ENCODE measurements at regions not wholly inside any gene's neighbourhood (a gene's known extent, or its start where the extent isn't known, plus 50 kb on each side); places are given as distances from the start of the nearest gene placed in this dataset.

GRCh38 chr18:21162786-21163185 is 51.2 kb upstream of the ROCK1 start:
- no peak for DNase-seq

DNA sequence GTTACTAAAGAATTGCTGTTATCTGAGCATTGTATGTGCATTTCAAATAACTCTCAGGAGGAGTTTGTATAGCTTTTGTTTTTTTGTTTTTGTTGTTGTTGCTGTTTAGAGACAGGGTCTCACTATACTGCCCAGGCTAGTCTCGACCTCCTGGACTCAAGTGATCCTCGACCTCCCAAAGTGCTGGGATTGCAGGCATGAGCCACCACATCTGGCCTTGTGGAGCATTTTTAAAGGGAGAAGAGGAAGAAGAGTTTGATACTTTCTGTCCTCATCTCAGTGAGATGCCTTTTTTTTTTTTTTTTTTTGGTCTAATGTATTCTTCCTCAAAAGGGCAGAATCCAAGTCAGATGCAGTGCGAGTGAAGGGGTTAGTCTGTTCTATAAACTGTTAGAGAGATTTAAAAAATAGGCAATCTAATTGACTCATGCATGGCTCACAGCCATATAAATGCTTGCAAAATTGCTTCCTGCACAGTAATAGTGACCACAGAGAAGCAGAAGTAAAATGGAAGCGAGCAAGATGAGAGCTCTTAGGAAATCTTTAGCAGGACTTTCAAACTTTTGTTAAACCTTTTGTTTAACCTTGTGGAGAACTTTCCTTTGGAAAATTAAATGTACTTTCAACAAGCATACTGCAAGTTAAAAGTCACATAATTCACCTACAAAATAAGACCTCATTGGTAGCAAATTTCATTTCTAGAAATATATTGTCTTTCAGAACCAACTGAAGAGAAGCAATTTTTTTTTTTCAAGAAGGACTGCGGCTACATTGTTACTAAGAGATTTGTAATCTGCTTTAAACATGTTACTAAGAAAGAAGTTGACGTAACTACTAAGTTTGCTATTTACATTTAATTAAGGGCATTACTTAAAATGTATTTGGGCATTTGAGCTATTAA is 52.3 kb upstream of the ROCK1 start:
- peak; percentile 63 for DNase-seq

DNA sequence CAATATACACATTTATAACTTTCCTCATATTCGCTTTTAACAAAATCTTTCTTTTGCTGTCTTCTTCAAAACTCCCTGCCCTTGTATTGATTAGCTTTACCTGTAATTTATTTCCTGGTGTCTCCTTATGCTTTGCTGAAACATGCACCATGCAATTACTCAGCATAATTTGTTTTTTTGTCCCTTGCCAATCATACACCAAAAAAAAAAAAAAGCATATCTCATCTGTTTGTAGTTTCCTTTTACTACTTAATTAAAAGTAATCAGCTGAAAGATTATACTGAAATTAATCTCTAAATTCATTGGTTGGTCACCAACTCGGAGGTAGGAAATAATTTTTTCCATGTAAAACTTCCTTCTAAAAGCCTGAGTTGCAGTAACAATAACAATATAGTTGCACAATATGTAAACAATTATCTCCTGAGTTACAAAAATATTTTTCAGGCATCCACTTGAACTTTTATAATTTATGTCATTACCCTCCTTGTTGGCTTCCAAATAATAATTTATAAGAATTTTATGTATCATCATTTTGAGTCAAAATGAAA is 53.0 kb upstream of the ROCK1 start:
- DNase-seq: no peak

GRCh38 chr18:21167641-21168377 is 56.2 kb upstream of the ROCK1 start:
- DNase-seq: no peak

- no peak for DNase-seq
These were observed 57.3 kb upstream of the ROCK1 start for GRCh38 chr18:21168880-21169279.

DNA sequence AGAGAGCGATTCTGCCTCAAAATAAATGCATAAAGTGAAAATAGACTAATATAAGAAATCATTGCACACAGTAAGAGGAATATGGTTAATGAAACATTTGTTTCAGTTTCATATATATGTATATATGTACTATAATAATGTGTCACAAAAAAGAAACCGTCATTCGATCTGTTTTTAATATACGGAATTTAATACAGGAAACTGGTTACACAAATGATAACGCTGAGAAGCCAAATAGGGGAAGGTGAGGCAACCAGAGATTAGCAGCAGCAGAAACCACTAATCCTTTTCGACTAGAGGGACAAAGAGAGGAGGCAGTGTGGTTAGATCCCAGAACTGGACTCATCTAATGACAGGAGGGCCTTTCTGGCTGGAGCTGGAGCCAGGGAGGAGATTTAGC is 64.2 kb upstream of the GREB1L start:
- DNase-seq: no peak

GRCh38 chr18:21179590-21180220 is 62.3 kb upstream of the GREB1L start:
- DNase-seq: peak; percentile 62

- no peak for DNase-seq
These were observed 61.4 kb upstream of the GREB1L start for GRCh38 chr18:21180588-21180987.

DNA sequence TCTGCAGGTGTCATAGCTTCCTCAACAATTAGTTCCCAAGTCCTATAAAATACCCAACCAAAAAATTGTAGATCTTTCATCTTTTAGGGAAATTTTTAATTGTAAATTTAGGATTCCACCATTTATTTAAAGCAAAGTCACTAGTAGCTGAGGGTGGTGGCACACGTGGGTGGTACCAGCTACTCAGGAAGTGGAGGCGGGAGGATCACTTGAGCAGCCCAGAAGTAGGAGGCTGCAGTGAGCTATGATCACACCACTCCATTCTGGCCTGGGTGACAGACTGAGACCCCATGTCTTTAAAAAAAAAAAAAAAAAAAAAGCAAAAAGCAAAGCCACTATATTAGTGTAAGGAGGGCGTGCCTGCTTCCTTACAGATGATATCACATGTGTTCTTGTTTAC is 60.3 kb upstream of the GREB1L start:
- no peak for DNase-seq

DNA sequence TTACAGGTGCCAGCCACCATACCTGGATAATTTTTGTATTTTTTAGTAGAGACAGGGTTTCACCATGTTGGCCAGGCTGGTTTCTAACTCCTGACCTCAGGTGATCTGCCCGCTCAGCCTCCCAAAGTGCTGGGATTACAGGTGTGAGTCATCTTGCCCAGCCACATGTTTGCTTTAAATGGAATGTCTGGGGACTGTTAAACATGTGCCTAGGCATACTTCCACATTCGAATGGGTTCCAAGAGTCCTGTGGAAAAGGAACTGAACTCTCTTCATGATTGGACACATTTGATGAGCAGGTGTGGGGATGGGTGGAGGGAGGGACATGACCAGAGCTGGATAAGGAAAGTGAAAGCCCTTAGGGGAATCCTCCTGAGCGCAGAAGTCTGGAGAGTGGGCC is 58.4 kb upstream of the GREB1L start:
- no peak for DNase-seq

DNA sequence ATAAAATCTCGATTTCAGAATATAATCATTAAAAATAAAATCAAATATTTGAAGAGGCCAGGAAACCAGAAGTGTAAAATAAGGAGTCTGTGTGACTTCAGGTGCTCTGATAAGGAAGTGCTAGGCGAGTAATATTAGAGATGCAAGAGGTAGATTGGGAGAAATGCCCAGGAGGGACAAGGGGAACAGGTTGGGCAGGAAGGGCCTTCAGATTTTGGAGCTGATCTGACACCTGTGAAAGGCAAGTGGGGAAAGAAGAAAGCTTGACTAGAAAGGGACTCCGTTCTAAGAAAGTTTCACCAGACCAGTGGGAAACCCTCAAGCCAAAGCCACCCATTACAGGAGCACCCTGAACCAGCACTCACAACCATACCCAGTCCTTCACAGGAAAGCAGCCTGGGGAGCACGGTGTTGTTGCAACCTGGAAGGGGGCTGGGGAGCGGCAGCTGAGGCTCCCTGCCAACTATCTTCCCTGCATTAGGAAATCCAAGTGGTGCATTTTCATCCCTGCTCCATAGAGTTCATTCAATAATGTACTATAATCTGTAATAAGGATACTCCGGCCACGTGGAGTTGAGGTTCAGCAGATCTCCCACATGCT is 57.5 kb upstream of the GREB1L start:
- no peak for DNase-seq

GRCh38 chr18:21187886-21188285 is 54.1 kb upstream of the GREB1L start:
- DNase-seq: no peak

GRCh38 chr18:21191596-21192307 is 50.3 kb upstream of the GREB1L start:
- peak; percentile 48 for DNase-seq

Data from fibroblast of skin of scalp (primary cell).